Transverse colon (tissue), 4 donors: ENCODE measurements at regions not wholly inside any gene's neighbourhood (a gene's known extent, or its start where the extent isn't known, plus 50 kb on each side); places are given as distances from the start of the nearest gene placed in this dataset.

Experiments
- DNase-seq: peaks from one replicate; pipeline ENCODE4 v3.0.0-alpha.2; 2019
- H3K27ac ChIP-seq, 4 donors: fragments of 200-600 bp; sonication (generic); 2 replicates each; pipeline ENCODE4 v1.5.1; 2016 to 2018; ENCODE audit warnings: inconsistent platforms in 4 of 4
- H3K27me3 ChIP-seq: fragments of 200-600 bp; sonication (generic); 2 replicates; pipeline ENCODE4 v1.5.1; 2017; ENCODE audit warnings: inconsistent platforms
- H3K36me3 ChIP-seq, 4 donors: fragments of 200-600 bp; sonication (generic); 2 replicates each; pipeline ENCODE4 v1.5.1; 2017 to 2019; ENCODE audit warnings: inconsistent platforms in 4 of 4
- H3K4me1 ChIP-seq, 4 donors: fragments of 200-600 bp; sonication (generic); 2 replicates each; pipeline ENCODE4 v1.5.1; 2017 to 2020; ENCODE audit warnings: inconsistent platforms in 4 of 4
- H3K4me3 ChIP-seq, 4 donors: fragments of 200-600 bp; sonication (generic); 1 replicate in 1 of 4; 2 replicates in 3 of 4; pipeline versions ENCODE4 v1.5.1 to v1.6.1; 2017 to 2019; ENCODE audit warnings: inconsistent platforms in 4 of 4
- H3K9me3 ChIP-seq, 2 donors: fragments of 200-600 bp; sonication (generic); 2 replicates each; pipeline ENCODE4 v1.5.1; 2017 to 2019; ENCODE audit warnings: inconsistent platforms in 2 of 2
- CTCF ChIP-seq, 5 experiments: fragments of 200-600 bp in 3 of 5; fragments of 450-650 bp in 2 of 5; sonication (generic) in 3 of 5; IDR thresholded peaks; 1 replicate in 2 of 5; 2 replicates in 3 of 5; pipeline ENCODE4 v1.5.1; 2016 to 2017; ENCODE audit warnings: antibody characterized with exemption in 5 of 5, inconsistent platforms in 3 of 5, mild to moderate bottlenecking in 2 of 5, moderate library complexity in 1 of 5
- EP300 ChIP-seq: sonication (generic); formaldehyde crosslinking; IDR thresholded peaks from one replicate; pipeline ENCODE4 v1.6.1; 2017; ENCODE audit warnings: antibody characterized with exemption, low read depth
- POLR2A ChIP-seq: fragments of 450-650 bp; IDR thresholded peaks from one replicate; pipeline ENCODE4 v1.6.1; 2016; ENCODE audit warnings: antibody characterized with exemption, mild to moderate bottlenecking, moderate library complexity
- POLR2AphosphoS5 ChIP-seq, 3 donors: sonication (generic); formaldehyde crosslinking; IDR thresholded peaks; one replicate each; pipeline ENCODE4 v1.6.1; 2016; ENCODE audit warnings: antibody characterized with exemption in 3 of 3
- WGBS, 2 donors: methylation state at CpG; one replicate each; pipeline ENCODE4 v1.1.5; 2018; ENCODE audit warnings: low coverage in 1 of 2; 5-methylcytosine and 5-hydroxymethylcytosine counted together
- in situ Hi-C, 4 donors: fragments of 200-750 bp; cut with MboI; loops; one replicate each; pipeline versions ENCODE4 v1.15.0 to v1.15.1; 2017; ENCODE audit warnings: low sequenced_read_pairs in 3 of 4, low pct_ligation_motif_present in 1 of 4, low pct_unique_long_range_greater_than_20kb in 1 of 4
- intact Hi-C: fragments of 100-400 bp; cut with DNase I; formaldehyde crosslinking; loops from one replicate; pipeline ENCODE4 v1.15.1; 2023; ENCODE audit warnings: low total_unique reads

DNA sequence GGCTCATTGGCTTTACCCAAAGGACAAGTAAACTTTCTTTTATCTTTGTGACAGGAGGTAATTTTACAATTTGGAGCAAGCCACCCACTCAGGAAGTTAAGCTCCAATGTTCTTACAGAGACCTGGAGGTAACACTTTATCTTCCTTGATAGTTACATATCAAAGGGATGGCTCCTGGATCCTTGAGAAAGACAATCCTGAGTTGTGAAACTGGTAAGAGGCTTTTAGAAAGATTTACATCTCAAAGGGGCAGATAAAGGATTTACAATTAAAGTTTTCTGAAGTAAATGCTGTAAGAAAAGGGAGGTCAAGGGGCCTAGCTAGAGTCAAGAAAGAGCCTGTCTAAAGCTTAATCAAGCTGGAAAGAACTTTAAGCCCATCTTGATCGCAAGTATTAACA is 124.4 kb upstream of the ZNF804B start:
- in situ Hi-C loops (no loop called here), intact Hi-C loops (no loop called here)
- Histone ChIP-seq H3K4me1 (no peaks in the 10 kb centered on the region), H3K27me3 (no peaks in the 10 kb centered on the region), H3K27ac (no peak overlapping the region), H3K9me3 (no peaks in the 10 kb centered on the region), H3K4me3 (no peak overlapping the region), H3K36me3 (no peaks in the 10 kb centered on the region)
- TF ChIP-seq CTCF (IDR thresholded peaks at IDR 0.05) (no peak), POLR2A (no peak), EP300 (no peak), POLR2AphosphoS5 (IDR thresholded peaks at IDR 0.05) (no peak)
- no peak for DNase-seq
- WGBS, 2 donors, result 55% methylated on average over 1 of the region's 1 CpG

- H3K4me1 ChIP-seq, result no peaks in the 10 kb centered on the region
- no peaks in the 10 kb centered on the region for H3K36me3 ChIP-seq
- TF ChIP-seq EP300 (no peak), CTCF (IDR thresholded peaks at IDR 0.05) (no peak), POLR2A (no peak), POLR2AphosphoS5 (IDR thresholded peaks at IDR 0.05) (no peak)
- no peak overlapping the region for H3K27ac ChIP-seq
- H3K9me3 ChIP-seq, result no peaks in the 10 kb centered on the region
- intact Hi-C loops, result no loop called here
- H3K4me3 ChIP-seq, result no peak overlapping the region
- WGBS, 2 donors, result 66 to 71% methylated on average over 1 of the region's 1 CpG
- in situ Hi-C loops, result no loop called here
- H3K27me3 ChIP-seq, result no peaks in the 10 kb centered on the region
- DNase-seq, result no peak
Observed at GRCh38 chr7:88629559-88629958, 129.9 kb upstream of the ZNF804B start.

GRCh38 chr7:88628363-88629085 is 131.0 kb upstream of the ZNF804B start:
- Histone ChIP-seq H3K4me1 (no peaks in the 10 kb centered on the region), H3K27ac (no peak overlapping the region), H3K9me3 (no peaks in the 10 kb centered on the region), H3K27me3 (no peaks in the 10 kb centered on the region), H3K36me3 (no peaks in the 10 kb centered on the region), H3K4me3 (no peak overlapping the region)
- intact Hi-C loops, result no loop called here
- in situ Hi-C loops, result no loop called here
- 81 to 86% methylated on average over 2 of the region's 2 CpGs for WGBS, 2 donors
- DNase-seq, result no peak
- no peak for TF ChIP-seq POLR2A
- no peak for TF ChIP-seq POLR2AphosphoS5 (IDR thresholded peaks at IDR 0.05)
- TF ChIP-seq CTCF (IDR thresholded peaks at IDR 0.05), result no peak
- no peak for TF ChIP-seq EP300

- in situ Hi-C loops (no loop called here), intact Hi-C loops (no loop called here)
- Histone ChIP-seq H3K27me3 (no peaks in the 10 kb centered on the region), H3K4me1 (no peaks in the 10 kb centered on the region), H3K9me3 (no peaks in the 10 kb centered on the region), H3K27ac (no peak overlapping the region), H3K4me3 (no peak overlapping the region), H3K36me3 (no peaks in the 10 kb centered on the region)
- no peak for DNase-seq
- 93% methylated on average over 2 of the region's 2 CpGs for WGBS, 2 donors
- no peak for TF ChIP-seq CTCF (IDR thresholded peaks at IDR 0.05)
- TF ChIP-seq POLR2A, result no peak
- no peak for TF ChIP-seq POLR2AphosphoS5 (IDR thresholded peaks at IDR 0.05)
- TF ChIP-seq EP300, result no peak
Observed at GRCh38 chr7:88617185-88617584, 142.3 kb upstream of the ZNF804B start.
